Smooth muscle cell (in vitro differentiated cells): ENCODE measurements at regions not wholly inside any gene's neighbourhood (a gene's known extent, or its start where the extent isn't known, plus 50 kb on each side); places are given as distances from the start of the nearest gene placed in this dataset.

Experiments
- DNase-seq: peaks from one replicate; lab custom pipeline; 2025; ENCODE audit not compliant: unreplicated experiment; lab: John Stamatoyannopoulos, UW
- H2AFZ ChIP-seq: fragments of 200-600 bp; sonication (generic); 2 replicates; pipeline ENCODE4 v1.6.0; 2016; ENCODE audit warnings: antibody characterized with exemption, low read depth, mild to moderate bottlenecking
- H3F3A ChIP-seq: fragments of 200-600 bp; sonication (generic); 2 replicates; pipeline ENCODE4 v1.6.0; 2017; ENCODE audit warnings: antibody characterized with exemption, low read depth
- H3K27ac ChIP-seq: fragments of 200-600 bp; sonication (generic); 2 replicates; pipeline ENCODE4 v1.5.1; 2016; ENCODE audit warnings: low read depth, mild to moderate bottlenecking
- H3K27me3 ChIP-seq: fragments of 200-600 bp; sonication (generic); 2 replicates; pipeline ENCODE4 v1.6.1; 2016; ENCODE audit warnings: low read depth, mild to moderate bottlenecking
- H3K36me3 ChIP-seq: fragments of 200-600 bp; sonication (generic); 2 replicates; pipeline ENCODE4 v1.5.1; 2016; ENCODE audit warnings: low read depth
- H3K4me1 ChIP-seq: fragments of 200-600 bp; sonication (generic); 2 replicates; pipeline ENCODE4 v1.5.1; 2016; ENCODE audit warnings: low read depth
- H3K4me2 ChIP-seq: fragments of 200-600 bp; sonication (generic); 2 replicates; pipeline ENCODE4 v1.6.0; 2016; ENCODE audit warnings: mild to moderate bottlenecking
- H3K4me3 ChIP-seq: fragments of 200-600 bp; sonication (generic); 2 replicates; pipeline ENCODE4 v1.5.1; 2016; ENCODE audit warnings: mild to moderate bottlenecking
- H3K79me2 ChIP-seq: fragments of 200-600 bp; sonication (generic); 2 replicates; pipeline ENCODE4 v1.6.0; 2016; ENCODE audit warnings: low read depth, mild to moderate bottlenecking
- H3K9ac ChIP-seq: fragments of 200-600 bp; sonication (generic); 2 replicates; pipeline ENCODE4 v1.6.0; 2016; ENCODE audit warnings: low read depth
- H3K9me3 ChIP-seq: fragments of 200-600 bp; sonication (generic); replicated peaks from 2 replicates; pipeline ENCODE4 v1.5.1; 2016; ENCODE audit warnings: low read depth
- H4K20me1 ChIP-seq: fragments of 200-600 bp; sonication (generic); 2 replicates; pipeline ENCODE4 v1.6.0; 2016; ENCODE audit warnings: low read depth
- WGBS: methylation state at CpG from one replicate; pipeline ENCODE4 v1.1.7; 2016; ENCODE audit warnings: low lambda C conversion rate; 5-methylcytosine and 5-hydroxymethylcytosine counted together
- TF ChIP-seq, protein P1 (sequence below): fragments of 200-600 bp; sonication (generic); IDR thresholded peaks from 2 replicates; pipeline ENCODE4 v1.5.1; 2017; ENCODE audit warnings: borderline replicate concordance, mild to moderate bottlenecking, antibody characterized with exemption; ENCODE audit not compliant: insufficient read depth, poor library complexity, severe bottlenecking

DNA sequence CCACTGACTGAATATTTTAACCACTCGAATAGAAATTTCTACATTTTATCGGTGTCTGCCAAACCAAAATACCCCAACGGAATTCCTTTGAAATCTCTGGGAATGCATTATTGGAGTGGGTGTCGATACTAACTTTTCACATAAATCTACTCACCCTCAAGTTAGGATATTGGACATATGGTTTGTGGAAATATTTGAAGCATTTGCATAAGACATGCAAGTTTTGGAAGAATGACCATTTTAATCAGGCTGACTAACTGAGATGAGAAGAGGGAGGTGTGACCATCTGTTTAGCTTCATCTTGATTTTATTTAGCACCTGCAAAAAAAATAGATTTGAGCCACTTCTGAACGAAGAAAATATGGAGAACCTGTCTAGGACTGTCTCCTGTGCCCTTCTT is 61.2 kb downstream of the KLF6 start:
- no peak for DNase-seq
- TF ChIP-seq, protein P1, sequence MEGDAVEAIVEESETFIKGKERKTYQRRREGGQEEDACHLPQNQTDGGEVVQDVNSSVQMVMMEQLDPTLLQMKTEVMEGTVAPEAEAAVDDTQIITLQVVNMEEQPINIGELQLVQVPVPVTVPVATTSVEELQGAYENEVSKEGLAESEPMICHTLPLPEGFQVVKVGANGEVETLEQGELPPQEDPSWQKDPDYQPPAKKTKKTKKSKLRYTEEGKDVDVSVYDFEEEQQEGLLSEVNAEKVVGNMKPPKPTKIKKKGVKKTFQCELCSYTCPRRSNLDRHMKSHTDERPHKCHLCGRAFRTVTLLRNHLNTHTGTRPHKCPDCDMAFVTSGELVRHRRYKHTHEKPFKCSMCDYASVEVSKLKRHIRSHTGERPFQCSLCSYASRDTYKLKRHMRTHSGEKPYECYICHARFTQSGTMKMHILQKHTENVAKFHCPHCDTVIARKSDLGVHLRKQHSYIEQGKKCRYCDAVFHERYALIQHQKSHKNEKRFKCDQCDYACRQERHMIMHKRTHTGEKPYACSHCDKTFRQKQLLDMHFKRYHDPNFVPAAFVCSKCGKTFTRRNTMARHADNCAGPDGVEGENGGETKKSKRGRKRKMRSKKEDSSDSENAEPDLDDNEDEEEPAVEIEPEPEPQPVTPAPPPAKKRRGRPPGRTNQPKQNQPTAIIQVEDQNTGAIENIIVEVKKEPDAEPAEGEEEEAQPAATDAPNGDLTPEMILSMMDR, result no peak
- WGBS, result 83% methylated on average over 5 of the region's 5 CpGs

DNA sequence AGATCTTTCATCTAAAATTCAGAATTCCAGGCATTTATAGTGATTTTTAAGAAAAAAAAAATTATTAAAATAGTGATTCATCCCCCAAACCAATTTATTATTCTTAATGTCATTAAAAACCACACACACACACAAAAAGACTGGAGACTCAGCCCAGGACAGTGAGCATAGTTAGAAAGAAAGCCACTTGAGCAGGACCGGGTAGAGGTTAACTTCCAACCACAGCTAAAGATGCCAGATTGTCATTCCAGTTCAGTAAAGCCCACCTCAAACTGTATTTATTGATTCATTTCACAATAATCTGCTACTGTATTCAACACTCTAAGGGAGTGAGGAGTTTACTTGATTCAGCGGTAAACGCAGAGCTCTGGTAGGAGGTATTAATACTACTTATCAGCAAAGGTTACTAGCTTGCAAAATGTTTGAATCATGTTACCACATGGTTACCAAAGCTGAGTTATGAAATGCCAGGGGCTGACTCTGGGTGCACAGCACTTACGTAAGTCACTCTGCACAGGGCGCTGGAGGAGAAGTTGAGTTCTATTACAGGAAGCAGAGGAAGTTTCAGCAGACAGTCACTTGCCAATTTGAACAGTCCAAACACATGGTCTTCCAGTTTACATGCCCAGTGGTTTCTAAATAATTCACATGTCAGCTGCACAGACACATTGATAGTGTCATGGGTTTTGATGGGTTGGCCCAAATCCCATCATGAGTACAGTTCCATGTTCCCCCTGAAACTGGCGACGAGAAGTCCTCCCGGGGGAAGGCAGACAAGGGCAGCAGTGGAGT is 64.6 kb downstream of the KLF6 start:
- H3K27ac ChIP-seq, result peak overlapping the region; percentile 47
- whole genome bisulfite sequencing, result 56% methylated on average over 8 of the region's 8 CpGs
- no peaks in the 10 kb centered on the region for H4K20me1 ChIP-seq
- no peaks in the 10 kb centered on the region for H3K27me3 ChIP-seq
- no peak for DNase-seq
- TF ChIP-seq, protein P1, result no peak
- H2AFZ ChIP-seq, result no peak overlapping the region
- peak overlapping the region; percentile 73 for H3K4me2 ChIP-seq
- H3F3A ChIP-seq, result no peaks in the 10 kb centered on the region
- H3K4me1 ChIP-seq, result no peaks in the 10 kb centered on the region
- H3K9me3 ChIP-seq, result no peaks in the 10 kb centered on the region
- no peak overlapping the region for H3K9ac ChIP-seq
- no peak overlapping the region for H3K4me3 ChIP-seq
- H3K36me3 ChIP-seq, result no peaks in the 10 kb centered on the region
- H3K79me2 ChIP-seq, result no peaks in the 10 kb centered on the region

More for the DNA sequence above, 61.2 kb downstream of the KLF6 start:
- Histone ChIP-seq H4K20me1 (no peaks in the 10 kb centered on the region), H3K27me3 (no peaks in the 10 kb centered on the region), H3K9me3 (no peaks in the 10 kb centered on the region), H3K4me2 (no peak overlapping the region), H3F3A (no peaks in the 10 kb centered on the region), H3K79me2 (no peaks in the 10 kb centered on the region), H2AFZ (no peak overlapping the region), H3K36me3 (no peaks in the 10 kb centered on the region), H3K9ac (no peak overlapping the region), H3K4me1 (no peaks in the 10 kb centered on the region), H3K27ac (no peak overlapping the region), H3K4me3 (no peak overlapping the region)

DNA sequence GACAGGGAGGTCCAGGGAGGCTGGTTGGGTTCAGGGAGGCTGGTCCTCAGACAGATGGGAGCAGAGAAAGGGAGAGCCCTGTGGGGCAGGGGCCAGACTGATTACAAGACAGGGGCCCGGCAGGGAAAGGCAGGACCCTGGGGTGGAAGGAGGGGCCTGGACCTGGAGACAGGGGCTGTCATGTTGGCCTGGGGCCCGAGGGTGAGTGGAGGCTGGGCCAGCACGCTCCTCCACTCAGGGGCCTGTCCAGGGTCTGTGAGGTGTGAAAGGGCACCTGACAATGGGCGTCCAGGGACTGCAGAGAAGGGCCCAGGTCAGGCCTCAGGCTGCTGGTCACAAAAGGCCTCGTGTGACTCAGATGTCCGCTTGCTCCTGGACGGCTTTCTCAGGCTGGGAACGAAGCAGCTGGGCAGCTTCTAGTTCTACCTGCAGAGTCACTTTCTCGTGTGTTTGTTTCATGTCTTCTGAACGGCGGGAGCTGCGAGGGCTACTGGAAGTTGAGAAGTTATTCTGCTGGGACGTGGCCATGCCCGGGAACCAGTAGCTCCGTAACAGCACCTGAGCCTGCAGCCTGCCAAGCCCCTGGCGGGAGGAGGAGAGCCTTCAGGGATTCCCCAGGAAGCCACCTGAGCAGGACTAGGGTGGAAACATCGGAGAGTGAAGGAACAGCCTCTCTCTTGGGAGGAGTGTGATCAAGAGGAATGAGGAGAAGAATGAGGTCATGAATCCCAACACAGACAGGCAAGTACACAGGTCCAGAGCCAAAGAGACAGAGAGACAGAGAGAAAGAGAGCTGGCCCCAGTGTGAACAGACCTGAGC is 65.8 kb downstream of the KLF6 start:
- Histone ChIP-seq H3K27ac (no peak overlapping the region), H3K79me2 (no peaks in the 10 kb centered on the region), H3K9me3 (no peaks in the 10 kb centered on the region), H3K27me3 (no peaks in the 10 kb centered on the region), H3K4me3 (no peak overlapping the region), H2AFZ (no peak overlapping the region), H3K9ac (no peak overlapping the region), H3K36me3 (no peaks in the 10 kb centered on the region), H3K4me2 (no peak overlapping the region), H3F3A (peaks cover 5% of the 10 kb centered on the region), H4K20me1 (no peaks in the 10 kb centered on the region), H3K4me1 (no peaks in the 10 kb centered on the region)
- TF ChIP-seq, protein P1, result no peak
- no peak for DNase-seq
- WGBS, result 82% methylated on average over 17 of the region's 17 CpGs
